HepG2 (cell line): ENCODE measurements at regions not wholly inside any gene's neighbourhood (a gene's known extent, or its start where the extent isn't known, plus 50 kb on each side); places are given as distances from the start of the nearest gene placed in this dataset.

ENCODE experiments used
- GPN1 ChIP-seq: sonication (generic); formaldehyde crosslinking; IDR thresholded peaks from 2 replicates; pipeline ENCODE4 v1.5.1; 2020; ENCODE audit warnings: missing genetic modification reagents, borderline replicate concordance
- JUN ChIP-seq: sonication (generic); formaldehyde crosslinking; IDR thresholded peaks from 2 replicates; pipeline ENCODE4 v1.4.0; 2020; ENCODE audit warnings: mild to moderate bottlenecking, missing genetic modification reagents
- MAFG ChIP-seq: sonication (generic); formaldehyde crosslinking; IDR thresholded peaks from 2 replicates; pipeline ENCODE4 v1.5.1; 2020; ENCODE audit warnings: mild to moderate bottlenecking, missing genetic modification reagents
- MZF1 ChIP-seq: sonication (generic); formaldehyde crosslinking; IDR thresholded peaks from 2 replicates; pipeline ENCODE4 v1.8.1; 2023; ENCODE audit warnings: mild to moderate bottlenecking, missing genetic modification reagents, borderline replicate concordance
- NFE2L2 ChIP-seq: fragments of 150-350 bp; IDR thresholded peaks from 2 replicates; pipeline ENCODE4 v1.6.1; 2014; ENCODE audit warnings: low read length
- PHF21A ChIP-seq: sonication (generic); formaldehyde crosslinking; IDR thresholded peaks from 2 replicates; pipeline ENCODE4 v1.5.0; 2020; ENCODE audit warnings: mild to moderate bottlenecking, missing genetic modification reagents
- PRPF4 ChIP-seq: fragments of 200-400 bp; formaldehyde crosslinking; IDR thresholded peaks from 2 replicates; pipeline ENCODE4 v1.6.1; 2016; ENCODE audit warnings: low read length, low read depth; ENCODE audit not compliant: poor library complexity, severe bottlenecking
- PTBP1 ChIP-seq: fragments of 200-400 bp; formaldehyde crosslinking; IDR thresholded peaks from 2 replicates; pipeline ENCODE4 v1.6.1; 2018; ENCODE audit warnings: low read length, low read depth; ENCODE audit not compliant: poor library complexity, severe bottlenecking
- SP2 ChIP-seq: sonication (generic); formaldehyde crosslinking; IDR thresholded peaks from 2 replicates; pipeline ENCODE4 v1.5.1; 2020; ENCODE audit warnings: mild to moderate bottlenecking, missing genetic modification reagents
- SP4 ChIP-seq: sonication (generic); formaldehyde crosslinking; IDR thresholded peaks from 2 replicates; pipeline ENCODE4 v1.8.1; 2023; ENCODE audit warnings: mild to moderate bottlenecking, missing genetic modification reagents
- ZNF274 ChIP-seq: sonication (generic); formaldehyde crosslinking; IDR thresholded peaks from 2 replicates; pipeline ENCODE4 v1.5.1; 2020; ENCODE audit warnings: mild to moderate bottlenecking, missing genetic modification reagents
- ZNF629 ChIP-seq: sonication (generic); formaldehyde crosslinking; conservative IDR thresholded peaks from 2 replicates; pipeline ENCODE4 v1.5.0; 2020; ENCODE audit warnings: missing genetic modification reagents
- ZNF780A ChIP-seq: sonication (generic); formaldehyde crosslinking; IDR thresholded peaks from 2 replicates; pipeline ENCODE4 v1.8.0; 2022; ENCODE audit warnings: mild to moderate bottlenecking, missing genetic modification reagents, moderate library complexity
- ZSCAN9 ChIP-seq: IDR thresholded peaks from 2 replicates; pipeline ENCODE4 v1.6.1; 2016; ENCODE audit warnings: borderline replicate concordance
- TF ChIP-seq, protein P1 (sequence below): IDR thresholded peaks from 2 replicates; pipeline ENCODE4 v1.6.1; 2016
- TF ChIP-seq, protein P2 (sequence below): sonication (generic); formaldehyde crosslinking; IDR thresholded peaks from 2 replicates; pipeline ENCODE4 v1.5.0; 2020; ENCODE audit warnings: mild to moderate bottlenecking, missing genetic modification reagents, borderline replicate concordance
- TF ChIP-seq, protein P3 (sequence below): sonication (generic); formaldehyde crosslinking; IDR thresholded peaks from 2 replicates; pipeline ENCODE4 v1.5.0; 2020; ENCODE audit warnings: missing genetic modification reagents
- TF ChIP-seq, protein P4 (sequence below): sonication (generic); formaldehyde crosslinking; IDR thresholded peaks from 2 replicates; pipeline ENCODE4 v1.4.0; 2020; ENCODE audit warnings: mild to moderate bottlenecking, missing genetic modification reagents
- TF ChIP-seq, protein P5 (sequence below): sonication (generic); formaldehyde crosslinking; IDR thresholded peaks from 2 replicates; pipeline ENCODE4 v1.5.1; 2020; ENCODE audit warnings: missing genetic modification reagents, mild to moderate bottlenecking, borderline replicate concordance

DNA sequence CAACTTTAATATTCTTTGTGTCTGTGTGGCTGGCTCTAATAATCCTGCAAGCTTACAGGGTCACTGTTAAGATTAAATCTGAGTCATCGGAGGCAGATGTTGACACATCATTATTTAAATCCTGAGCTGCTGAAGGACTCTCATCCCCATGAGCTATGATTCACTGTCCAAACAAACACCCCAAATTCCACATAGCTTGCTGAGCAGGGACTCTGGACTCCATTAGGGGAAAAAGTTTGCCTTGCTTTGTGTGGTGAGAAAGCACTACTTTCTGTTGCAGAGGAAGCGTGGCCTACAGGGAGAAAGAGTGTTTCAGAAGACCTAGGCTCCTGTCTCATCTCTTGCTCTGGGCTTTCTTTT lies 213.7 kb downstream of the PDCD6IP start (continued):
- TF ChIP-seq ZNF780A (no peak), ZSCAN9 (CRISPR knock-in tag) (peak; percentile 83; the same call in 1 of the 2 replicates), SP2 (CRISPR knock-in tag) (no peak), GPN1 (CRISPR knock-in tag) (no peak), ZNF274 (no peak), MAFG (CRISPR knock-in tag) (peak; percentile 57; the same call in 1 of the 2 replicates), NFE2L2 (peak; percentile 41; the same call in 1 of the 2 replicates), SP4 (CRISPR knock-in tag) (no peak), JUN (peak; percentile 99), MZF1 (CRISPR knock-in tag) (no peak), PRPF4 (no peak), PHF21A (CRISPR knock-in tag) (peak; percentile 91), ZNF629 (CRISPR knock-in tag) (0 out of 2 replicates have a peak, but pooled peaks have one; percentile 16), PTBP1 (no peak)
- TF ChIP-seq, protein P1, sequence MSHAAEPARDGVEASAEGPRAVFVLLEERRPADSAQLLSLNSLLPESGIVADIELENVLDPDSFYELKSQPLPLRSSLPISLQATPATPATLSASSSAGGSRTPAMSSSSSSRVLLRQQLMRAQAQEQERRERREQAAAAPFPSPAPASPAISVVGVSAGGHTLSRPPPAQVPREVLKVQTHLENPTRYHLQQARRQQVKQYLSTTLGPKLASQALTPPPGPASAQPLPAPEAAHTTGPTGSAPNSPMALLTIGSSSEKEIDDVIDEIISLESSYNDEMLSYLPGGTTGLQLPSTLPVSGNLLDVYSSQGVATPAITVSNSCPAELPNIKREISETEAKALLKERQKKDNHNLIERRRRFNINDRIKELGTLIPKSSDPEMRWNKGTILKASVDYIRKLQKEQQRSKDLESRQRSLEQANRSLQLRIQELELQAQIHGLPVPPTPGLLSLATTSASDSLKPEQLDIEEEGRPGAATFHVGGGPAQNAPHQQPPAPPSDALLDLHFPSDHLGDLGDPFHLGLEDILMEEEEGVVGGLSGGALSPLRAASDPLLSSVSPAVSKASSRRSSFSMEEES (CRISPR knock-in tag): peak; percentile 72
- TF ChIP-seq, protein P2, sequence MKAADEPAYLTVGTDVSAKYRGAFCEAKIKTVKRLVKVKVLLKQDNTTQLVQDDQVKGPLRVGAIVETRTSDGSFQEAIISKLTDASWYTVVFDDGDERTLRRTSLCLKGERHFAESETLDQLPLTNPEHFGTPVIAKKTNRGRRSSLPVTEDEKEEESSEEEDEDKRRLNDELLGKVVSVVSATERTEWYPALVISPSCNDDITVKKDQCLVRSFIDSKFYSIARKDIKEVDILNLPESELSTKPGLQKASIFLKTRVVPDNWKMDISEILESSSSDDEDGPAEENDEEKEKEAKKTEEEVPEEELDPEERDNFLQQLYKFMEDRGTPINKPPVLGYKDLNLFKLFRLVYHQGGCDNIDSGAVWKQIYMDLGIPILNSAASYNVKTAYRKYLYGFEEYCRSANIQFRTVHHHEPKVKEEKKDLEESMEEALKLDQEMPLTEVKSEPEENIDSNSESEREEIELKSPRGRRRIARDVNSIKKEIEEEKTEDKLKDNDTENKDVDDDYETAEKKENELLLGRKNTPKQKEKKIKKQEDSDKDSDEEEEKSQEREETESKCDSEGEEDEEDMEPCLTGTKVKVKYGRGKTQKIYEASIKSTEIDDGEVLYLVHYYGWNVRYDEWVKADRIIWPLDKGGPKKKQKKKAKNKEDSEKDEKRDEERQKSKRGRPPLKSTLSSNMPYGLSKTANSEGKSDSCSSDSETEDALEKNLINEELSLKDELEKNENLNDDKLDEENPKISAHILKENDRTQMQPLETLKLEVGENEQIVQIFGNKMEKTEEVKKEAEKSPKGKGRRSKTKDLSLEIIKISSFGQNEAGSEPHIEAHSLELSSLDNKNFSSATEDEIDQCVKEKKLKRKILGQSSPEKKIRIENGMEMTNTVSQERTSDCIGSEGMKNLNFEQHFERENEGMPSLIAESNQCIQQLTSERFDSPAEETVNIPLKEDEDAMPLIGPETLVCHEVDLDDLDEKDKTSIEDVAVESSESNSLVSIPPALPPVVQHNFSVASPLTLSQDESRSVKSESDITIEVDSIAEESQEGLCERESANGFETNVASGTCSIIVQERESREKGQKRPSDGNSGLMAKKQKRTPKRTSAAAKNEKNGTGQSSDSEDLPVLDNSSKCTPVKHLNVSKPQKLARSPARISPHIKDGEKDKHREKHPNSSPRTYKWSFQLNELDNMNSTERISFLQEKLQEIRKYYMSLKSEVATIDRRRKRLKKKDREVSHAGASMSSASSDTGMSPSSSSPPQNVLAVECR: peak; percentile 24; the same call in 1 of the 2 replicates
- TF ChIP-seq, protein P3, sequence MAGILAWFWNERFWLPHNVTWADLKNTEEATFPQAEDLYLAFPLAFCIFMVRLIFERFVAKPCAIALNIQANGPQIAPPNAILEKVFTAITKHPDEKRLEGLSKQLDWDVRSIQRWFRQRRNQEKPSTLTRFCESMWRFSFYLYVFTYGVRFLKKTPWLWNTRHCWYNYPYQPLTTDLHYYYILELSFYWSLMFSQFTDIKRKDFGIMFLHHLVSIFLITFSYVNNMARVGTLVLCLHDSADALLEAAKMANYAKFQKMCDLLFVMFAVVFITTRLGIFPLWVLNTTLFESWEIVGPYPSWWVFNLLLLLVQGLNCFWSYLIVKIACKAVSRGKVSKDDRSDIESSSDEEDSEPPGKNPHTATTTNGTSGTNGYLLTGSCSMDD (CRISPR knock-in tag): no peak
- TF ChIP-seq, protein P4, sequence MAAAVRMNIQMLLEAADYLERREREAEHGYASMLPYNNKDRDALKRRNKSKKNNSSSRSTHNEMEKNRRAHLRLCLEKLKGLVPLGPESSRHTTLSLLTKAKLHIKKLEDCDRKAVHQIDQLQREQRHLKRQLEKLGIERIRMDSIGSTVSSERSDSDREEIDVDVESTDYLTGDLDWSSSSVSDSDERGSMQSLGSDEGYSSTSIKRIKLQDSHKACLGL (CRISPR knock-in tag): no peak
- TF ChIP-seq, protein P5, sequence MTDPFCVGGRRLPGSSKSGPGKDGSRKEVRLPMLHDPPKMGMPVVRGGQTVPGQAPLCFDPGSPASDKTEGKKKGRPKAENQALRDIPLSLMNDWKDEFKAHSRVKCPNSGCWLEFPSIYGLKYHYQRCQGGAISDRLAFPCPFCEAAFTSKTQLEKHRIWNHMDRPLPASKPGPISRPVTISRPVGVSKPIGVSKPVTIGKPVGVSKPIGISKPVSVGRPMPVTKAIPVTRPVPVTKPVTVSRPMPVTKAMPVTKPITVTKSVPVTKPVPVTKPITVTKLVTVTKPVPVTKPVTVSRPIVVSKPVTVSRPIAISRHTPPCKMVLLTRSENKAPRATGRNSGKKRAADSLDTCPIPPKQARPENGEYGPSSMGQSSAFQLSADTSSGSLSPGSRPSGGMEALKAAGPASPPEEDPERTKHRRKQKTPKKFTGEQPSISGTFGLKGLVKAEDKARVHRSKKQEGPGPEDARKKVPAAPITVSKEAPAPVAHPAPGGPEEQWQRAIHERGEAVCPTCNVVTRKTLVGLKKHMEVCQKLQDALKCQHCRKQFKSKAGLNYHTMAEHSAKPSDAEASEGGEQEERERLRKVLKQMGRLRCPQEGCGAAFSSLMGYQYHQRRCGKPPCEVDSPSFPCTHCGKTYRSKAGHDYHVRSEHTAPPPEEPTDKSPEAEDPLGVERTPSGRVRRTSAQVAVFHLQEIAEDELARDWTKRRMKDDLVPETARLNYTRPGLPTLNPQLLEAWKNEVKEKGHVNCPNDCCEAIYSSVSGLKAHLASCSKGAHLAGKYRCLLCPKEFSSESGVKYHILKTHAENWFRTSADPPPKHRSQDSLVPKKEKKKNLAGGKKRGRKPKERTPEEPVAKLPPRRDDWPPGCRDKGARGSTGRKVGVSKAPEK (CRISPR knock-in tag): no peak
